A673 (cell line): ENCODE measurements at regions not wholly inside any gene's neighbourhood (a gene's known extent, or its start where the extent isn't known, plus 50 kb on each side); places are given as distances from the start of the nearest gene placed in this dataset.

Experiments
- BruUV-seq: library from RNA; stranded (reverse); fragments of 400-500 nt; replicated peaks from 2 replicates; lab custom pipeline; 2021; lab: Mats Ljungman, UMichigan
- CTCF ChIA-PET: fragments of 300-600 bp; sonication (Branson Sonifier 250); formaldehyde crosslinking; loops from one replicate; lab custom pipeline; 2022; ENCODE audit warnings: antibody characterized with exemption; lab: Charles Lee
- POLR2A ChIA-PET: fragments of 300-600 bp; sonication (Branson Sonifier 250); formaldehyde crosslinking; loops from one replicate; lab custom pipeline; 2022; ENCODE audit warnings: antibody characterized with exemption; ENCODE audit not compliant: low non-redundant PET; lab: Charles Lee
- DNase-seq: peaks from one replicate; pipeline ENCODE4 v3.0.0-alpha.2; 2015; ENCODE audit warnings: low spot score
- H3K27ac ChIP-seq: fragments of 200-600 bp; sonication (generic); 2 replicates; pipeline ENCODE4 v1.5.1; 2016; ENCODE audit warnings: mixed run types, low read depth, mild to moderate bottlenecking, mixed read lengths, antibody characterized with exemption, low read length; ENCODE audit not compliant: poor library complexity, severe bottlenecking
- H3K27me3 ChIP-seq: fragments of 200-600 bp; sonication (generic); replicated peaks from 2 replicates; pipeline ENCODE4 v1.6.1; 2017; ENCODE audit warnings: mixed run types, low read depth, mild to moderate bottlenecking, mixed read lengths, antibody characterized with exemption, low read length; ENCODE audit not compliant: insufficient read depth, poor library complexity
- H3K36me3 ChIP-seq: fragments of 200-600 bp; sonication (generic); 2 replicates; pipeline ENCODE4 v1.6.1; 2016; ENCODE audit warnings: mixed run types, mild to moderate bottlenecking, mixed read lengths, antibody characterized with exemption, low read length; ENCODE audit not compliant: insufficient read depth, poor library complexity, severe bottlenecking
- H3K4me1 ChIP-seq: fragments of 200-600 bp; sonication (generic); 2 replicates; pipeline ENCODE4 v1.6.1; 2017; ENCODE audit warnings: mixed run types, mild to moderate bottlenecking, mixed read lengths, antibody characterized with exemption, low read length; ENCODE audit not compliant: insufficient read depth, poor library complexity, severe bottlenecking
- H3K4me3 ChIP-seq: fragments of 200-600 bp; sonication (generic); 2 replicates; pipeline ENCODE4 v1.5.1; 2016; ENCODE audit warnings: low read depth, mixed run types, mild to moderate bottlenecking, mixed read lengths, low read length; ENCODE audit not compliant: poor library complexity, severe bottlenecking
- H3K9me3 ChIP-seq: fragments of 200-600 bp; sonication (generic); 2 replicates; pipeline ENCODE4 v1.6.1; 2016; ENCODE audit warnings: mixed run types, low read depth, mild to moderate bottlenecking, mixed read lengths, antibody characterized with exemption, low read length; ENCODE audit not compliant: poor library complexity, severe bottlenecking
- EZH2 ChIP-seq: fragments of 200-600 bp; sonication (generic); IDR thresholded peaks from 2 replicates; pipeline ENCODE4 v1.6.1; 2017; ENCODE audit warnings: borderline replicate concordance, low read depth, mild to moderate bottlenecking, mixed read lengths, antibody characterized with exemption, low read length; ENCODE audit not compliant: poor library complexity, severe bottlenecking
- intact Hi-C: fragments of 100-400 bp; cut with micrococcal nuclease; formaldehyde crosslinking; loops from one replicate; pipeline ENCODE4 v1.10.0; 2022; ENCODE audit not compliant: unreplicated experiment
- TF ChIP-seq, protein P1 (sequence below): fragments of 300-800, 200-600 bp; sonication (generic); conservative IDR thresholded peaks from 2 replicates; pipeline ENCODE4 v1.5.1; 2017; ENCODE audit warnings: low read depth, mild to moderate bottlenecking, antibody characterized with exemption, low read length, moderate library complexity, mixed read lengths

DNA sequence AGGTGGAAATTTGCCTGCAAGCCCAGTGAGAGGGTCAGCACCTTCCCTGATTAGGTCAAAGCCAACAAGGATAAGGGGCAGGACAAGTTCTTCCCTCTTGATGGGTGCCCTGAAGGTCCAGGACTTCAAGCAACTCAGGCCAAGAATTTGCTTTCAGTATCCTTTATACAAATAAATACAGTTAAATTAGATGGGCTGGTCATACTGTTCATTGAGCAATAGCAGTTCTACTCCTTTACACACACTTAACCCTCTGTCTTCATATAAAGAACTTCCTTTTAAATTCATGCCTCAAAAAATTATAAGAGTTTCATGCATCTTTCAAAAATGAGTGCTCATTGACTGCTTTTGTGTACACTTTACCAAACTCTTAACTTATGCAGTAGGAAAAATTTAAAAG lies 392.0 kb downstream of the SPRY1 start:
- Histone ChIP-seq H3K27me3 (no peaks in the 10 kb centered on the region), H3K4me3 (no peak overlapping the region), H3K4me1 (no peaks in the 10 kb centered on the region), H3K9me3 (no peaks in the 10 kb centered on the region), H3K27ac (no peak overlapping the region), H3K36me3 (no peaks in the 10 kb centered on the region)
- ChIA-PET CTCF (no interaction called here), POLR2A (no interaction called here)
- intact Hi-C loops, result no loop called here
- DNase-seq, result no peak
- no TSS peak for BruUV-seq
- TF ChIP-seq, protein P1, sequence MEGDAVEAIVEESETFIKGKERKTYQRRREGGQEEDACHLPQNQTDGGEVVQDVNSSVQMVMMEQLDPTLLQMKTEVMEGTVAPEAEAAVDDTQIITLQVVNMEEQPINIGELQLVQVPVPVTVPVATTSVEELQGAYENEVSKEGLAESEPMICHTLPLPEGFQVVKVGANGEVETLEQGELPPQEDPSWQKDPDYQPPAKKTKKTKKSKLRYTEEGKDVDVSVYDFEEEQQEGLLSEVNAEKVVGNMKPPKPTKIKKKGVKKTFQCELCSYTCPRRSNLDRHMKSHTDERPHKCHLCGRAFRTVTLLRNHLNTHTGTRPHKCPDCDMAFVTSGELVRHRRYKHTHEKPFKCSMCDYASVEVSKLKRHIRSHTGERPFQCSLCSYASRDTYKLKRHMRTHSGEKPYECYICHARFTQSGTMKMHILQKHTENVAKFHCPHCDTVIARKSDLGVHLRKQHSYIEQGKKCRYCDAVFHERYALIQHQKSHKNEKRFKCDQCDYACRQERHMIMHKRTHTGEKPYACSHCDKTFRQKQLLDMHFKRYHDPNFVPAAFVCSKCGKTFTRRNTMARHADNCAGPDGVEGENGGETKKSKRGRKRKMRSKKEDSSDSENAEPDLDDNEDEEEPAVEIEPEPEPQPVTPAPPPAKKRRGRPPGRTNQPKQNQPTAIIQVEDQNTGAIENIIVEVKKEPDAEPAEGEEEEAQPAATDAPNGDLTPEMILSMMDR, result no peak
- no peak for TF ChIP-seq EZH2

GRCh38 chr4:123790681-123791080 lies 394.1 kb downstream of the SPRY1 start:
- BruUV-seq, result no TSS peak
- intact Hi-C loops, result no loop called here
- TF ChIP-seq, protein P1, result no peak
- no peak for TF ChIP-seq EZH2
- Histone ChIP-seq H3K4me3 (no peak overlapping the region), H3K27ac (no peak overlapping the region), H3K4me1 (no peaks in the 10 kb centered on the region), H3K9me3 (no peaks in the 10 kb centered on the region), H3K27me3 (no peaks in the 10 kb centered on the region), H3K36me3 (no peaks in the 10 kb centered on the region)
- no peak for DNase-seq
- POLR2A ChIA-PET, result no interaction called here
- CTCF ChIA-PET, result no interaction called here

GRCh38 chr4:123802082-123802645 lies 405.6 kb downstream of the SPRY1 start:
- Histone ChIP-seq H3K36me3 (no peaks in the 10 kb centered on the region), H3K4me1 (no peaks in the 10 kb centered on the region), H3K27ac (no peak overlapping the region), H3K27me3 (no peaks in the 10 kb centered on the region), H3K9me3 (peaks cover 8% of the 10 kb centered on the region), H3K4me3 (no peak overlapping the region)
- CTCF ChIA-PET, result interaction anchor here (0.6 kb wide), 1 partner anchor 141 kb away, joined by 3 read pairs; no protein-coding TSS in a partner anchor
- intact Hi-C loops, result no loop called here
- POLR2A ChIA-PET, result no interaction called here
- TF ChIP-seq EZH2, result no peak
- TF ChIP-seq, protein P1, result no peak
- BruUV-seq, result no TSS peak
- peak; percentile 36 for DNase-seq
